ENCODE measurements at regions not wholly inside any gene's neighbourhood (a gene's known extent, or its start where the extent isn't known, plus 50 kb on each side); places are given as distances from the start of the nearest gene placed in this dataset.

DNA sequence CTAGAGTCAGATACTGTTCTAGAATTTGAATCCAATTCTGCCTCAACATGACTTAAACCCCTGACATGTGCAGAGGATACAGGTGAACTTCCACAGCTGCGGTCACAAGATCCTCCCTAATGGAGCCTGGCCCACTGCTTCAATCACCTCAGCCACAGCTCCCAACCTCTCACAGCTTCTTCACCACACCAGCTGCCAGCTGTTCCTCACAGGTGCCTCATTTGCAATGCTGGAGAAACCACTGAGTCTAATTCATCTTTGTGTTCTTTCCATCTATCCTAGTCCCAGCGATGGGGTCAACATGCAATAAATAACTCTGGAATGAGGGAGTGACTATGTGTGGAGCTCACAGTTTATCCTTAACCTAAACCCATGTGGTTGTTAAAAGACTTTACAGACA lies 72.0 kb upstream of the MAF start:
- TF ChIP-seq, protein P1, sequence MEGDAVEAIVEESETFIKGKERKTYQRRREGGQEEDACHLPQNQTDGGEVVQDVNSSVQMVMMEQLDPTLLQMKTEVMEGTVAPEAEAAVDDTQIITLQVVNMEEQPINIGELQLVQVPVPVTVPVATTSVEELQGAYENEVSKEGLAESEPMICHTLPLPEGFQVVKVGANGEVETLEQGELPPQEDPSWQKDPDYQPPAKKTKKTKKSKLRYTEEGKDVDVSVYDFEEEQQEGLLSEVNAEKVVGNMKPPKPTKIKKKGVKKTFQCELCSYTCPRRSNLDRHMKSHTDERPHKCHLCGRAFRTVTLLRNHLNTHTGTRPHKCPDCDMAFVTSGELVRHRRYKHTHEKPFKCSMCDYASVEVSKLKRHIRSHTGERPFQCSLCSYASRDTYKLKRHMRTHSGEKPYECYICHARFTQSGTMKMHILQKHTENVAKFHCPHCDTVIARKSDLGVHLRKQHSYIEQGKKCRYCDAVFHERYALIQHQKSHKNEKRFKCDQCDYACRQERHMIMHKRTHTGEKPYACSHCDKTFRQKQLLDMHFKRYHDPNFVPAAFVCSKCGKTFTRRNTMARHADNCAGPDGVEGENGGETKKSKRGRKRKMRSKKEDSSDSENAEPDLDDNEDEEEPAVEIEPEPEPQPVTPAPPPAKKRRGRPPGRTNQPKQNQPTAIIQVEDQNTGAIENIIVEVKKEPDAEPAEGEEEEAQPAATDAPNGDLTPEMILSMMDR (conservative IDR thresholded peaks at IDR 0.05; ENCODE audit: low read depth, low read length), result no peak
- TF ChIP-seq EZH2 (IDR thresholded peaks at IDR 0.05; ENCODE audit: low read length, unreplicated experiment), result no peak

All from PC-3 (cell line).